ENCODE measurements at regions not wholly inside any gene's neighbourhood (a gene's known extent, or its start where the extent isn't known, plus 50 kb on each side); places are given as distances from the start of the nearest gene placed in this dataset.

GRCh38 chr3:69435274-69436265 is 49.7 kb upstream of the FRMD4B start:
- TF ChIP-seq CTCF (IDR thresholded peaks at IDR 0.05) (no peak), POLR2A (IDR thresholded peaks at IDR 0.05) (no peak)

All from testis (tissue), 2 donors.